IMR-90 (cell line): ENCODE measurements at regions not wholly inside any gene's neighbourhood (a gene's known extent, or its start where the extent isn't known, plus 50 kb on each side); places are given as distances from the start of the nearest gene placed in this dataset.

ENCODE experiments used
- ATAC-seq: fragments of 200-7000 bp; cut with Tn5 transposase; 2 replicates; pipeline ENCODE4 v1.9.1; 2020; ENCODE audit warnings: low read depth, mild to moderate bottlenecking, moderate library complexity
- BruUV-seq: library from RNA; stranded (reverse); fragments of 400-500 nt; replicated peaks from 2 replicates; lab custom pipeline; 2021; lab: Mats Ljungman, UMichigan
- CTCF ChIA-PET: fragments of 300-600 bp; formaldehyde crosslinking; extraction: SDS; loops from one replicate; lab custom pipeline; 2021; ENCODE audit warnings: antibody characterized with exemption; lab: Yijun Ruan, JAX
- POLR2A ChIA-PET: fragments of 300-600 bp; sonication (Branson Sonifier 250); formaldehyde crosslinking; loops from one replicate; lab custom pipeline; 2022; ENCODE audit warnings: antibody characterized with exemption; ENCODE audit not compliant: unreplicated experiment; lab: Charles Lee
- DNase-seq: peaks from one replicate; pipeline ENCODE4 v3.0.0; 2013
- H2AFZ ChIP-seq: replicated peaks from 2 replicates; pipeline ENCODE3; 2013; ENCODE audit warnings: low read length, mild to moderate bottlenecking; ENCODE audit not compliant: poor library complexity
- H2AK5ac ChIP-seq: 2 replicates; pipeline ENCODE4 v1.6.1; 2013; ENCODE audit warnings: low read depth, low read length, inconsistent platforms
- H2AK9ac ChIP-seq: replicated peaks from 2 replicates; pipeline ENCODE3; 2013; ENCODE audit warnings: mild to moderate bottlenecking, low read depth, low read length, moderate library complexity; ENCODE audit not compliant: poor library complexity
- H2BK120ac ChIP-seq: 2 replicates; pipeline ENCODE4 v1.6.1; 2013; ENCODE audit warnings: low read depth, low read length, inconsistent platforms
- H2BK15ac ChIP-seq: 3 replicates; pipeline ENCODE4 v1.6.1; 2013; ENCODE audit warnings: low read depth, low read length, inconsistent platforms
- H2BK20ac ChIP-seq: 2 replicates; pipeline ENCODE4 v1.6.1; 2013; ENCODE audit warnings: low read depth, mild to moderate bottlenecking, inconsistent platforms, low read length, moderate library complexity
- H2BK5ac ChIP-seq: 2 replicates; pipeline ENCODE4 v1.6.1; 2013; ENCODE audit warnings: mild to moderate bottlenecking, low read depth, low read length, inconsistent platforms; ENCODE audit not compliant: poor library complexity, severe bottlenecking
- H3K14ac ChIP-seq: replicated peaks from 2 replicates; pipeline ENCODE4 v1.6.1; 2013; ENCODE audit warnings: low read depth, low read length, inconsistent platforms
- H3K18ac ChIP-seq: 2 replicates; pipeline ENCODE4 v1.6.1; 2013; ENCODE audit warnings: low read depth, low read length, control low read depth
- H3K23ac ChIP-seq: 2 replicates; pipeline ENCODE4 v1.6.1; 2013; ENCODE audit warnings: low read depth, low read length, inconsistent platforms
- H3K27ac ChIP-seq: 2 replicates; pipeline ENCODE4 v1.5.1; 2013; ENCODE audit warnings: mild to moderate bottlenecking, control low read depth, low read length; ENCODE audit not compliant: insufficient read depth
- H3K27me3 ChIP-seq: 2 replicates; pipeline ENCODE4 v1.6.1; 2013; ENCODE audit warnings: low read length; ENCODE audit not compliant: control insufficient read depth, insufficient read depth
- H3K36me3 ChIP-seq: 2 replicates; pipeline ENCODE4 v1.6.1; 2013; ENCODE audit warnings: low read length, mixed read lengths; ENCODE audit not compliant: control insufficient read depth, insufficient read depth
- H3K4ac ChIP-seq: 2 replicates; pipeline ENCODE4 v1.6.1; 2013; ENCODE audit warnings: low read depth, low read length, inconsistent platforms
- H3K4me1 ChIP-seq: 2 replicates; pipeline ENCODE4 v1.6.1; 2013; ENCODE audit warnings: low read length, mixed read lengths; ENCODE audit not compliant: control insufficient read depth, insufficient read depth
- H3K4me2 ChIP-seq: 2 replicates; pipeline ENCODE4 v1.6.1; 2013; ENCODE audit warnings: low read depth, mild to moderate bottlenecking, control low read depth, low read length, moderate library complexity
- H3K4me3 ChIP-seq: 2 replicates; pipeline ENCODE4 v1.5.1; 2013; ENCODE audit warnings: low read depth, mild to moderate bottlenecking, control low read depth, low read length, moderate library complexity; ENCODE audit not compliant: insufficient read depth
- H3K56ac ChIP-seq: 2 replicates; pipeline ENCODE4 v1.6.1; 2013; ENCODE audit warnings: low read length, inconsistent platforms; ENCODE audit not compliant: insufficient read depth; ENCODE audit errors: extremely low read depth
- H3K79me1 ChIP-seq, 2 experiments: 2 replicates each; pipeline ENCODE4 v1.6.1; 2013; ENCODE audit warnings: low read length in 2 of 2, inconsistent platforms in 1 of 2, low read depth in 1 of 2
- H3K9ac ChIP-seq: 2 replicates; pipeline ENCODE4 v1.6.1; 2013; ENCODE audit warnings: low read depth, low read length, control low read depth
- H3K9me1 ChIP-seq: 2 replicates; pipeline ENCODE4 v1.6.1; 2013; ENCODE audit warnings: low read length, inconsistent platforms; ENCODE audit not compliant: insufficient read depth
- H3K9me3 ChIP-seq: 2 replicates; pipeline ENCODE4 v1.6.1; 2013; ENCODE audit warnings: low read length; ENCODE audit not compliant: control insufficient read depth, insufficient read depth
- H4K20me1 ChIP-seq: 2 replicates; pipeline ENCODE4 v1.6.1; 2013; ENCODE audit warnings: low read length, inconsistent platforms; ENCODE audit not compliant: insufficient read depth
- H4K5ac ChIP-seq: 2 replicates; pipeline ENCODE4 v1.6.1; 2013; ENCODE audit warnings: mild to moderate bottlenecking, low read depth, low read length, control low read depth
- H4K8ac ChIP-seq, 2 experiments: 2 replicates each; pipeline ENCODE4 v1.6.1; 2013; ENCODE audit warnings: low read depth in 2 of 2, low read length in 2 of 2, control low read depth in 1 of 2, inconsistent platforms in 1 of 2
- H4K91ac ChIP-seq: 2 replicates; pipeline ENCODE4 v1.6.1; 2013; ENCODE audit warnings: low read depth, low read length, inconsistent platforms; ENCODE audit not compliant: insufficient read depth
- CEBPB ChIP-seq: IDR thresholded peaks from 2 replicates; pipeline ENCODE4 v1.6.1; 2012; ENCODE audit warnings: low read depth, low read length, improper control_type of control experiment
- CHD1 ChIP-seq: IDR thresholded peaks from 2 replicates; pipeline ENCODE4 v1.6.1; 2012; ENCODE audit warnings: low read depth, low read length, improper control_type of control experiment
- FOS ChIP-seq: fragments of 150-350 bp; IDR thresholded peaks from 2 replicates; pipeline ENCODE4 v1.6.1; 2016; ENCODE audit warnings: low read depth, low read length
- MXI1 ChIP-seq: IDR thresholded peaks from 2 replicates; pipeline ENCODE4 v1.6.1; 2012; ENCODE audit warnings: low read depth, mild to moderate bottlenecking, low read length, moderate library complexity, borderline replicate concordance
- RAD21 ChIP-seq: IDR thresholded peaks from 2 replicates; pipeline ENCODE4 v1.6.1; 2012; ENCODE audit warnings: low read length, improper control_type of control experiment
- RCOR1 ChIP-seq: IDR thresholded peaks from 2 replicates; pipeline ENCODE4 v1.6.1; 2012; ENCODE audit warnings: mild to moderate bottlenecking, low read length, improper control_type of control experiment; ENCODE audit not compliant: insufficient replicate concordance
- RFX5 ChIP-seq: IDR thresholded peaks from 2 replicates; pipeline ENCODE4 v1.8.0; 2012; ENCODE audit warnings: low read depth, mild to moderate bottlenecking, low read length, moderate library complexity
- SMC3 ChIP-seq: fragments of 150-350 bp; IDR thresholded peaks from 2 replicates; pipeline ENCODE4 v1.6.1; 2016; ENCODE audit warnings: low read depth, mild to moderate bottlenecking, antibody characterized with exemption, low read length, moderate library complexity
- WGBS, 2 experiments: methylation state at CpG; one replicate each; pipeline versions ENCODE4 v1.1.5 to v1.1.7; 2013; ENCODE audit warnings: missing lambda C conversion rate in 2 of 2; ENCODE audit not compliant: insufficient read length in 1 of 2; ENCODE audit errors: extremely low coverage in 2 of 2; 5-methylcytosine and 5-hydroxymethylcytosine counted together
- dilution Hi-C: fragments of 300-500 bp; cut with HindIII; formaldehyde crosslinking; loops from one replicate; pipeline ENCODE4 v1.14.3; 2018; ENCODE audit warnings: low sequenced_read_pairs; ENCODE audit not compliant: unreplicated experiment
- in situ Hi-C: fragments of 300-500 bp; cut with MboI; formaldehyde crosslinking; loops from 3 replicates; pipeline ENCODE4 v1.14.3; 2019; ENCODE audit warnings: low sequenced_read_pairs, inconsistent platforms, mixed read lengths
- intact Hi-C: fragments of 100-400 bp; cut with micrococcal nuclease; formaldehyde crosslinking; loops from 2 replicates; pipeline ENCODE4 v1.10.0; 2022

GRCh38 chr3:27794211-27794610 is 72.1 kb upstream of the EOMES start:
- Histone ChIP-seq H3K4me1 (no peaks in the 10 kb centered on the region), H4K5ac (no peak overlapping the region), H3K9me1 (no peaks in the 10 kb centered on the region), H3K27ac (no peak overlapping the region), H4K20me1 (no peaks in the 10 kb centered on the region), H3K9me3 (no peaks in the 10 kb centered on the region), H2BK120ac (no peak overlapping the region), H3K56ac (no peak overlapping the region), H2BK20ac (no peak overlapping the region), H3K14ac (no peak overlapping the region), H3K18ac (no peak overlapping the region), H2AK5ac (no peak overlapping the region), H3K4ac (no peak overlapping the region), H3K9ac (no peak overlapping the region), H3K23ac (no peak overlapping the region), H2BK15ac (no peak overlapping the region), H3K36me3 (no peaks in the 10 kb centered on the region), H4K8ac (no peak overlapping the region), H3K4me2 (no peak overlapping the region), H3K27me3 (no peaks in the 10 kb centered on the region), H2AK9ac (no peak overlapping the region), H3K4me3 (no peak overlapping the region), H2AFZ (no peak overlapping the region), H2BK5ac (no peak overlapping the region), H3K79me1 (no peaks in the 10 kb centered on the region), H4K91ac (no peak overlapping the region)
- WGBS, 2 experiments, result no CpG with 5 or more reads among the region's 4 CpGs
- intact Hi-C loops, result no loop called here
- ATAC-seq, result no peak
- TF ChIP-seq MXI1 (no peak), RAD21 (no peak), RCOR1 (no peak), CEBPB (no peak), SMC3 (no peak), RFX5 (no peak), CHD1 (no peak), FOS (no peak)
- DNase-seq, result no peak
- in situ Hi-C loops, result no loop called here
- CTCF ChIA-PET, result no interaction called here
- no TSS peak for BruUV-seq
- POLR2A ChIA-PET, result no interaction called here
- dilution Hi-C loops, result no loop called here
